OCI-LY7 (cell line): ENCODE measurements at regions not wholly inside any gene's neighbourhood (a gene's known extent, or its start where the extent isn't known, plus 50 kb on each side); places are given as distances from the start of the nearest gene placed in this dataset.

Source experiments
- BruUV-seq: library from RNA; stranded (reverse); fragments of 400-500 nt; replicated peaks from 2 replicates; lab custom pipeline; 2021; lab: Mats Ljungman, UMichigan
- CTCF ChIA-PET: fragments of 300-600 bp; sonication (Branson Sonifier 250); formaldehyde crosslinking; loops from one replicate; lab custom pipeline; 2022; ENCODE audit warnings: antibody characterized with exemption; ENCODE audit not compliant: unreplicated experiment; lab: Charles Lee
- POLR2A ChIA-PET: fragments of 300-600 bp; sonication (Branson Sonifier 250); formaldehyde crosslinking; loops from one replicate; lab custom pipeline; 2022; ENCODE audit warnings: antibody characterized with exemption; lab: Charles Lee
- DNase-seq: peaks from one replicate; pipeline ENCODE4 v3.0.0-alpha.2; 2015; ENCODE audit warnings: low spot score
- H2AFZ ChIP-seq: fragments of 200-600 bp; sonication (generic), shearing (Covaris generic); 2 replicates; pipeline ENCODE4 v1.6.1; 2014; ENCODE audit warnings: mild to moderate bottlenecking, antibody characterized with exemption, low read length, moderate library complexity
- H3K27ac ChIP-seq: fragments of 200-600 bp; sonication (generic); 2 replicates; pipeline ENCODE4 v1.5.1; 2014; ENCODE audit warnings: mixed run types, low read depth, mild to moderate bottlenecking, moderate library complexity, low read length, inconsistent platforms; ENCODE audit not compliant: poor library complexity, severe bottlenecking
- H3K36me3 ChIP-seq: fragments of 200-600 bp; sonication (generic); 2 replicates; pipeline ENCODE4 v1.6.1; 2014; ENCODE audit warnings: mild to moderate bottlenecking, antibody characterized with exemption, low read length, moderate library complexity, mixed read lengths; ENCODE audit not compliant: insufficient read depth
- H3K4me1 ChIP-seq: fragments of 200-600 bp; sonication (generic); 2 replicates; pipeline ENCODE4 v1.5.1; 2014; ENCODE audit warnings: mild to moderate bottlenecking, low read length; ENCODE audit not compliant: insufficient read depth, poor library complexity, severe bottlenecking
- H3K4me2 ChIP-seq: fragments of 200-600 bp; sonication (generic); 2 replicates; pipeline ENCODE4 v1.6.1; 2014; ENCODE audit warnings: mild to moderate bottlenecking, low read length
- H3K4me3 ChIP-seq: fragments of 200-600 bp; sonication (generic); 2 replicates; pipeline ENCODE4 v1.5.1; 2014; ENCODE audit warnings: mild to moderate bottlenecking, low read depth, low read length; ENCODE audit not compliant: poor library complexity, severe bottlenecking
- H3K79me2 ChIP-seq: fragments of 200-600 bp; sonication (generic); 2 replicates; pipeline ENCODE4 v1.6.1; 2016; ENCODE audit warnings: low read depth, mild to moderate bottlenecking, low read length, moderate library complexity, mixed read lengths; ENCODE audit not compliant: insufficient read depth
- H3K9me2 ChIP-seq: fragments of 200-600 bp; sonication (generic); 2 replicates; pipeline ENCODE4 v1.6.1; 2016; ENCODE audit warnings: mild to moderate bottlenecking, low read length, mixed read lengths; ENCODE audit not compliant: insufficient read depth
- H3K9me3 ChIP-seq: fragments of 200-600 bp; sonication (generic); 2 replicates; pipeline ENCODE4 v1.6.1; 2014; ENCODE audit warnings: mild to moderate bottlenecking, mixed run types, low read length, mixed read lengths
- H4K20me1 ChIP-seq: fragments of 200-600 bp; sonication (generic); 2 replicates; pipeline ENCODE4 v1.6.1; 2014; ENCODE audit warnings: mild to moderate bottlenecking, antibody characterized with exemption, low read length, moderate library complexity, mixed read lengths; ENCODE audit not compliant: insufficient read depth
- EZH2phosphoT487 ChIP-seq: fragments of 200-600 bp; sonication (generic); IDR thresholded peaks from 2 replicates; pipeline ENCODE4 v1.6.1; 2018; ENCODE audit warnings: low read depth, borderline replicate concordance, mild to moderate bottlenecking, mixed run types, antibody characterized with exemption, low read length, moderate library complexity, mixed read lengths
- intact Hi-C: fragments of 100-400 bp; cut with micrococcal nuclease; formaldehyde crosslinking; loops from one replicate; pipeline ENCODE4 v1.10.0; 2022; ENCODE audit not compliant: unreplicated experiment
- TF ChIP-seq, protein P1 (sequence below): fragments of 200-600 bp; sonication (generic); conservative IDR thresholded peaks from 2 replicates; pipeline ENCODE4 v1.5.1; 2014; ENCODE audit warnings: mild to moderate bottlenecking, antibody characterized with exemption, low read length, moderate library complexity, mixed read lengths

DNA sequence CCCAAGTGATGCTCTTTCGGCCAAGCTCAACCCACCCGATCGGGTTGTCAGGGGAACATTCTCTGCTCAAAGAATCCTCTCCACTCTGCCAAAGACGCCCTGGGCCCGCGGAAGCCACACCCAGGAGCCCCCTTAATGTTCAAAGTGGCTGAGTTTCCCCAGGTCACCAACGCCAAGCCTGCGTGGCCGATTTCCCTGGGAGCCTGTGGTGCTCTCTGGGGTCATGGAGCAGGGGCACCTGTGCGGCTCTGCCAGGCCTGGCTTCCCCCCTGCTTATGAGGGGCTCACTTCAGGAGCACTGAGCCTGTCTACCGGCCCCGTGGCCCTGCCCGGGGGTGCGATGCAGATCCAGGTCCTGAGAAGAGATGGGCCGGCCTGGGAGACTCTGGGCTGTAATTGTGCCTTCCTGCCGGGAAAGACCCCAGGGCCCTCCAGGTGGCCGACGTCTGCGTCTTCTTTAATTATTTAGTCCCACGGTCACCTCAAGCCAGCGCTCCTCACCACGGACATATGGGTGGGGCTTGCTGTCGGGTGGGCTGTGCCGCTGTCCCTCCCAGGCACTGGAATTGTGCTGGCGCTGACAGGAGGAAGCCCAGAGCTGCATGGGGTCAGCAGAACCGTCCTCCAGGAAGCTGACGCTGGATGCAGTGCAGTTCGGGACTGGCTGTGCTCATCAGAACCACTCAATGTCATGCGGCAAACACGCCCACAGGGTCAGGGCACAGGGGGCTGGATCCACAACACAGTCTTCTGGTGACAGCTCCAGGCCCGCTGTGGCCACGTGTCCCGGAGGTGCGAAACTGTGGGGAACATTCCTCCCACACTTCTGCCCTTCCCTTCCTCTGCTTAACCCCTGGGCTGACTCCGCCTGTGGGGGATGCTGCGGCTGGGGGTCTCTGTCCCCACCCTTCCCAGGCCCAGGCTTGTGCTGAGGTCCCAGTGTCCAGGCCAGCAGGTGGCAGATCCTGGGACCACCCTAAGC is 267.6 kb upstream of the SFSWAP start:
- Histone ChIP-seq H3K4me1 (no peaks in the 10 kb centered on the region), H3K79me2 (no peaks in the 10 kb centered on the region), H3K4me2 (no peak overlapping the region), H4K20me1 (no peaks in the 10 kb centered on the region), H3K9me2 (no peaks in the 10 kb centered on the region), H3K9me3 (no peaks in the 10 kb centered on the region), H3K27ac (no peak overlapping the region), H2AFZ (no peak overlapping the region), H3K36me3 (no peaks in the 10 kb centered on the region), H3K4me3 (no peak overlapping the region)
- CTCF ChIA-PET = no interaction called here
- no TSS peak for BruUV-seq
- POLR2A ChIA-PET = no interaction called here
- DNase-seq = no peak
- intact Hi-C loops = no loop called here
- TF ChIP-seq, protein P1, sequence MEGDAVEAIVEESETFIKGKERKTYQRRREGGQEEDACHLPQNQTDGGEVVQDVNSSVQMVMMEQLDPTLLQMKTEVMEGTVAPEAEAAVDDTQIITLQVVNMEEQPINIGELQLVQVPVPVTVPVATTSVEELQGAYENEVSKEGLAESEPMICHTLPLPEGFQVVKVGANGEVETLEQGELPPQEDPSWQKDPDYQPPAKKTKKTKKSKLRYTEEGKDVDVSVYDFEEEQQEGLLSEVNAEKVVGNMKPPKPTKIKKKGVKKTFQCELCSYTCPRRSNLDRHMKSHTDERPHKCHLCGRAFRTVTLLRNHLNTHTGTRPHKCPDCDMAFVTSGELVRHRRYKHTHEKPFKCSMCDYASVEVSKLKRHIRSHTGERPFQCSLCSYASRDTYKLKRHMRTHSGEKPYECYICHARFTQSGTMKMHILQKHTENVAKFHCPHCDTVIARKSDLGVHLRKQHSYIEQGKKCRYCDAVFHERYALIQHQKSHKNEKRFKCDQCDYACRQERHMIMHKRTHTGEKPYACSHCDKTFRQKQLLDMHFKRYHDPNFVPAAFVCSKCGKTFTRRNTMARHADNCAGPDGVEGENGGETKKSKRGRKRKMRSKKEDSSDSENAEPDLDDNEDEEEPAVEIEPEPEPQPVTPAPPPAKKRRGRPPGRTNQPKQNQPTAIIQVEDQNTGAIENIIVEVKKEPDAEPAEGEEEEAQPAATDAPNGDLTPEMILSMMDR = no peak
- no peak for TF ChIP-seq EZH2phosphoT487

DNA sequence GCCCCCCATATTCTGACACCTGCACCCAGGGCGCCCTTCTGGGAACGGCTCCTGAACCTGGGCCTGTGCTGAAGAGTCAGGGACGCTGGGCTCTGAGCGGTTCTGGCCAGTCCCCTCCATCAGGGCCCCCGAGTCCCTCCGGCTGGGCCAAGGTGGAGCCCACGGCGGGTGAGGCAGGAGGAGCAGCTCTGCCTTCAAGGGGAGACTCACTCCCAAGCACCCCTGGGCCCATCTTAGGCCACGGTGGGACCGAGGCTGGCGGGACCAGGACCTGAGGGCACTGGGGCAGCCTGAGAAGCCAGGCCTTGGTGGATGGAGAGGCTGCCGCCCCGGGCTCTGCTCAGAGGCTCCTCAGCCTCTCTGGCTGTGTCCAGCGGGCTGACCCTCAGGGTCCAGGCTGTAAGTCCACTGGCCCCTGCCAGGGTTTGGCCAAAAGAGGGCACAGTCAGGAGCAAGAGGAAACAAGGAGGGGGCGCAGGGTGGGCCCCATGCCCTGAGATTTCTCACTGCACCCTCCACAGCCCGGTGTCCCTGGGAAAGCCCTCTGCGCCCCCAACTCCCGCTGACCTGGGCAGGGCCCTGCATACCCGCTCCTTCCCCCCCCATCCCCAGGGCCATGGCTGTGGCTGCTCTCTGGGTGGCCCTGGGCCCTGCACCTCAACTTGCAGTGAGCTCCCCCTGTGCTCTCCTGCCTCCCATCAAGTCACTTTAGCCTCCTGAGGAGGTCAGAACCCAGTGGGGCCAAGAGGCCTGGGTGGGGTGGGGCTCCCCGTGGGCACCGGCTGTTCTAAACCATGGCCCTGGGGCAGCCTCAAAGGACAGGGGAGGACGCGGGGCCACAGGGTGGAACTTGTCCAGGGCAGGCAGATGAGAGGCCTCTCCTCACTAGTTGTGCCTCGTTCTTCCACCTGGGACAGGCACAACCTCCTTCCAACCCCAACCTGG is 266.4 kb upstream of the SFSWAP start:
- H3K27ac ChIP-seq = no peak overlapping the region
- no TSS peak for BruUV-seq
- no peak for DNase-seq
- no peaks in the 10 kb centered on the region for H3K9me2 ChIP-seq
- ChIA-PET CTCF (no interaction called here), POLR2A (interaction anchor here (0.6 kb wide), 1 partner anchor 8 kb away, joined by 3 read pairs; no protein-coding TSS in a partner anchor)
- H3K36me3 ChIP-seq = no peaks in the 10 kb centered on the region
- H3K9me3 ChIP-seq = no peaks in the 10 kb centered on the region
- H3K4me2 ChIP-seq = no peak overlapping the region
- no peak overlapping the region for H3K4me3 ChIP-seq
- H2AFZ ChIP-seq = no peak overlapping the region
- H3K79me2 ChIP-seq = no peaks in the 10 kb centered on the region
- H4K20me1 ChIP-seq = no peaks in the 10 kb centered on the region
- TF ChIP-seq, protein P1 = no peak
- TF ChIP-seq EZH2phosphoT487 = no peak
- H3K4me1 ChIP-seq = no peaks in the 10 kb centered on the region
- intact Hi-C loops = no loop called here
